ENCODE measurements at regions not wholly inside any gene's neighbourhood (a gene's known extent, or its start where the extent isn't known, plus 50 kb on each side); places are given as distances from the start of the nearest gene placed in this dataset.

DNA sequence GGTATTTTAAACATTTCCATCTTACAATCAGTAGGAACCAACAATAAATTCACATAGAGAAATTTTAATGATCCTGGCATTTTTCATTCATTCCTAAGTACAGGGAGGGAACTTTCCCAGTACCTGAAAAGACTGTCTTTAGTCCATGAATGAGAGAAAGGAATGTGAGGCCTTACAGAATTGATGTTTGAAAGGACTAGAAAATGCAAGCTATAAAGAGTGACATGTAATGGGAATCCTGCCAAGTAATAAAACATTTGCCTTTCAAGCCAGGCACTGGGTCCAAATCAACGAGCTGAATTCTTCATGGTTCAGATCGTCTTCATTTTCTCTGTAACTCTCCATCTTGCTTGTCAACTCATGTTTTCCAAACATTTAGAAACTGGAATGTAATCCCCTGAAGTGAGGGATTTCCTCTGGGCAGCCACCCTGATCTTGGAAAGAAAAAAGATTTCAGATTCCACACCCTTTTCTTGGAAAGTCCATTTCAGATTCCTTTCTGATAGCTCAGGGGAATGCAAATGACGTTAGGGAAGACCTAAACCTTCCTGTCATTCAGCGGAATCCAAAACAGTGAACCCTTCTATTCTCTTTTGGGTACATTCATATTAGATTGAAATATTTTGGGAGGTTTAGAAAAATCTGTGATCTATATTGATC lies 315.8 kb downstream of the SH3GL2 start:
- DNase-seq = peak; percentile 13

DNA sequence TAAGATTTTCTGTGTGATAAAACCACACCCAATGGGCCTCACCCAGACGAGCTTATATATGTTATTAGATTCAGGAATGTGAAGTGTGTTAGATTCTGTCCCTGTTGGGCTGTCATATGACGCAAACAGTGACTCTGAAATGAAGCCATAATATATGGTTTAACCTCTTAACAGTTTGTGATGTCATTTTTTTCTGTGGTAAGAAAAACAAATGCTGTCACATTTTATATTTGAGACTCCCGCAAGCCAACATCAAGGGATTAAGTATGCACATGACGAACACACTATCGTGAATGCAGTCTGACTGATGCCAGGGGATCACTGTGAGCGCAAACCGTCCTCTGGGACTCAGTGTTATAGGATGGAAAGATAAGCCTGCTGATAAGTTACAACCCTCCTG lies 321.7 kb downstream of the SH3GL2 start:
- DNase-seq = no peak

DNA sequence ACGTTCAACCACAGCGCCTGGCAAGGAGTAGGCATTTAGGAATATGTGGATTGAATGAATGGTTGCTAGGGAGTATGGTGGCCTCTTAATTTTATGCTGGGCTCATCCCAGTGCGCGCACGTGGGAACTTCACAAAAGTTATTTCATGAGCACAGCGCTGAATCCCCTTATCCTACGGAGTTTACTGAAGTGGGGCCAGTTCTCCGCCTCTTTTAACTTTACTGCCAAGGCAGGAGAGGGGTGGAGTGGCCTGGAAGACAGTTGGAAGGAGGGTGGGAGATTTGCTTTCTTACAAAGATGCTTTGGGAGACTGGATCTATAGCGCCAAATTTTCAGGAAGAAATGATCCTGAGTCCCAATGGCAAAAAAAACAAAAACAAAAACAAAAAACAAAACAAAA lies 326.5 kb downstream of the SH3GL2 start:
- DNase-seq = no peak

DNA sequence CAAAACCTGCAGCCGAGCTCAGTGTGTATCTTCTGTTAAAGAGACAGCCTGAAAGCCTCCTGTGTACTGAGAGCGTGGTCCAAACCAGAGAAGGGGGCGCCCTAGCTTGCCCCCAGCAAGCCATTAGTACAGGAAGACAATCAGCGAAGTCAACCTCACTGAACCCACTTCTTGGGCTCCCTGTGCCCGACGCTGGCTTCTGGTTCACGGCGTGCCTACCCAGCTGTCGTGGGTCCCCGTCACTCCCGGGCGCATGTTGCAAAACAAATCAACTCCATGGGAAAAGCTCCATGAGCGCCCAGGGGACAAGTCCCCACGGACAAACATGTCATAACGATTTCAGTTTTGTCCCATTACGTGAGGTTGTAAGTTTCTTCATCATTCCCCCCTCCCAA lies 326.9 kb downstream of the SH3GL2 start:
- peak; percentile 14 for DNase-seq

DNA sequence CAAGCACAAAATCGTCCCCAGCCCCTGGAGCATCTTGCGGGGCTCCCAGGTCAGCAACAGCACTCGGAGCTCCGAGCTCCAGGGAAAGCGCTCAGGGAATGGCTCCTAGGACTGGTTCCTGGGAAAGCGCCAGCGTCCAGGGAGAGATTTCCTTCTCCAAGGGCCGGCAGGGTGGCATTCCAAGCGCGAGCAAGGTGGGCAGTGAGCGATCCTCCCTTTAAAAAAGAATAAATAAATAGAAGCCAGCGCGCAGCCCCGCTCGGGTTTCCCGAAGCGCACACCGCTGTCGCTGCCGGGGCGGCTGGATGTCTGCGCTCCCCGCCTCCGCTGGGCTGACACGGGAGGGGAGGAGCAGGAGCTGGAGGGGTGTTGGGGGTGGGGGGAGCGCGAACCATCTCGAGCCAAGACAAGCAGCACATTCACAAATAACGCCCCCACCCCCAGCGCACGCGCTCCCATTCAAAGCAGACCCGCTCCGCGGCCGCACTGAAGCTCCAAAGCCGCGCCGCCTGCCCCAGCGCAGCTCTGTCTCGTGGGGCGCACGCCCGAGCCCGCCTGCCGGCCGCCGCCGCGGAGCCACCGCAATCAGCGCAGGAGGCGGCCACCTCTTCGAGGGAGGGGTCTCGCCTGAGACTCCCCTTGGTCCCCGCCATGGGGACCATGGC lies 327.4 kb downstream of the SH3GL2 start:
- peak; percentile 21 for DNase-seq

DNA sequence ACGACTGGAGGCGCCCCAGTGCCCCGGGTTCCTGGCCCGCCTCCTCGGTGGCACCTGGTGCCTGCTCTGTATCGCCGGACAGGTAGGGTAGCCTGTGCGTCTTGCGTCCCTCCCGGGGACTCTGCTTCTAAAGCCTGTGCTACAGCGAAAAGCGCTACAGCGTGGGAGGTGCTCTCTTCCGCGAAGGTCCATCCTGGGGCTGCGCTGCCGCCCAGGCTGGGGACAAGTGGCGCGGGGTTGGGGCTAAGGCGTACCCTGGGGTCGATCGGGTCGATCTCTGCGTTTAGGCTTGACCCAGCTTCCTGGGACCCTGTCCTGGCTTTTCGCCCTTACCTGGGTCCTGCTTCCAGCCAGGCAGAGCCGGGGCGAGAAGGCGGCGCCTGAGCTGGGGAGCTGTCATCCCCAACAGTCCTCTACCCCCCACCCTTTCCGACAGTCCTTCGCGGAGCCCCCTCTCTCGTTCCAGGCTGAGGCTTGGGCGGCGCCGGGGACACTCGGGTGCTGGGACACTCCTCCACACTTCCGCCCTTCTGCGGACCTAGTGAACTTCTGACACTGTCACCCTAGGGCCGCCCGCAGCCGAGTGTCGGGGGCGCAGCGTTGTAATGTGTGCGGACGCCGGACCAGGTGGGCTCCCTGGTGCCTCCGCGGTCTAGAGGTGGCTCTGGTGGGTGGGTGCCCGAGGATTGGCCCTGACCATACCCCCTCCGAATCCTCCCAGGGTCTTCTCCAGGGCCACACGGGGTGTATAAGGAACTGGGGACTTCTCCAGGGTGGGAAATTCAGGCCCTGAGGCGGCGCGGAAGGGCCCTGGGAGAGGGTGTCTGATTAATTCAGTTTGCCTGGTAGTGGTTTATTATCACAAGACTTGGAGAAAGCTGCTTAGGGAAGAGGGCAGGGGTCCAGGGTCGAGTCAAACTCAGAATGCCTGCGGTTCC lies 328.2 kb downstream of the SH3GL2 start:
- DNase-seq = peak; percentile 29

DNA sequence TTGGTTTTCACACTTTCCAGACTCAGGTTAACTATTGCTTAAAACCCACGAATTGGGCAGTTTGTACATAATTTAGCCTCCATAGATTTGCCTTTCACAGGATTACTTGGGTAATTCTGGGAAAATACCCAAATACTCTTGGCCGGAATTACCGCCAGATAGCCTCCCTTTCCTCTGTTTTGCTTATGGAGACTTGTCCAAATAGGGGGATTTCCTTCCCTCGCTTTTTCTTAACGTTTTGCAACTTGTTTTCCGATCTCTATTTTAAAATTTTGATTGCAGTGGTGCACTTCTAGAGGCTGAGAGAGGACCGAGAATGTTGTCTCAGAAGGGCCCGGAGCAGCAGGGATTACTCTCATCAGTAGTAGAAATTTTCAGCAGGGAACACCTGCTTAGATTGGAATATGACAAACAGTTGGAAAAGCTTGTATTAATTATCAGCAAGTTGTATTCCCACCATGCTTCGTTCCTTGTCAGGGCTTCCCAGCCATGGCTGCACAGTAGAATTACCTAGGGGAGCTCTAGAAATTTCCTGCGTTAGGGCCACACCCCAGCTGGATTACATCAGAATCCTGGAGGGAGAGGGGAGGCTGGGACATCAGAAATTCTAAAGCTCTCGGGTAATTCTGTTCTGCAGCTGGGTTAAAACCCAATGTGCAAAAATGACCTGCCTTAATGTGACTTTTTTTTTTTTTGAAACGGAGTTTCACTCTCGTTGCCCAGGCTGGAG lies 329.1 kb downstream of the SH3GL2 start:
- no peak for DNase-seq

DNA sequence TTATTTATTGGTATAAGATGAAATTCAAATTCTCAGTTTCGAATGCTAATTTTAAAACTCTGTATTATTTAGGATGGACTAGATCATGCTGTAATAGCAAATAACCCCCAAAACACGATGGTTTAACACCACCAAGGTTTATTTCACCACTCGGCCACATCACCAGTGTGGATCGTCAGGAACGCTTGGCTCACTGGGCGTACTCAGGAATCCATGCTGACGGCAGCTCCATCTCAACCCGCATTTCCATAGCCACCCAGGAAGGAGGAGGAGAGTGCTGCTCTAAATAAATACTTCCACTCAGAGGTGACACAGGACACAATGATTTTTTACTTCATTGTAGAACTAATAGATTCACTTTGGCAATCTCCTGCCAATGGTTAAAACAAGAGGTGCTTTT lies 347.4 kb downstream of the SH3GL2 start:
- DNase-seq = no peak

DNA sequence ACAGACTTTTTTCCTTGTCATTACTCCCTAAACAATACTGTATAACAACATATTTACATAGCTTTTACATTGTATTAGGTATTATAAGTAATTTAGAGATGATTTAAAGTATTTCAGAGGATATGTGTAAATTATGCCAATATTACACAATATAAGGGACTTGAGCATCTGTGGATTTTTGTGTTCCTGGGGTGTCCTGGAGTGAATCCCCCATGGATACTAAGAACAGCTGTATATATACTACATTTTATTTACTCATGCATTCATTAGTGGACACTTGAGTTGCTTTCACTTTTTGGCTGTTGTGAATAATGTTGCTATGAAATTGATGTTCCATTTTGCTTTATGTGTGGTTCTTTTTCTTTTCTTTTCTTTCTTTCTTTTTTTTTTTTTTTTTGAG lies 348.8 kb downstream of the SH3GL2 start:
- DNase-seq = no peak

DNA sequence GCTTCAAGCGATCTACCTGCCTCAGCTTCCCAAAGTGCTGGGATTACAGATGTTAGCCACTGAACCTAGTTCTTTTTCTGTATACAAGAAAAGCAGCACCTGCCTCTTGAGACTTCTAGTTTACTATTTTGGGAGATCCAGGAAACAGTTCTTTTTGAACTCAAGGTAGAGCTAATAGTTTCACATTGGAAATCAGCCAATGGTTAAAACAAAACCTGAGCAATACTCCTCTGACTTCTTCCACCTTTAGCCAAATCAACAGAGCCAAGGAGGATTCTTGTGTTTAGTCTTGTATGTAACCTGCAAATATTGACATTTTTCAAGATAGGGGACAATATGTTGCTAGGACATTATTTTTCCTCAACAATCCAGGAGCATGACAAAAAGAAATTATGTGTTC lies 349.4 kb downstream of the SH3GL2 start:
- DNase-seq = no peak

DNA sequence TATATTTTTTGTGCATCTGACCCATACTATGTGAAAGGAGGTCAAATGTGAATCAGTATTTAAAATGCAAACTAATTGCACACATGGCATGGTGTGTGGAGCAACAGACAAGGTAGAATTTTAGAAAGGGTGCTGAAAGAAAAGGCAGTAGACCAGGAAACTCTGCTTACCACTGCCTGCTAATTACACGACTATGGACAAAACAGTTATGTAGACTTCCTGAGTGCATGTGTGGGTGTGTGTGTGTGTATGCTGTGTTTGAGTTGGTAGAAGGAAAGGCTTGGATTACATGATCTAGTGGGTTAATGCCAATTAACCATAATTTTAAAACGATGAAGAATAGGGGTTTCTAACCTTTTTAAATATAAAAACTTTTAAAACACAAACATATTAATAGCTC lies 349.9 kb downstream of the SH3GL2 start:
- DNase-seq = no peak

DNA sequence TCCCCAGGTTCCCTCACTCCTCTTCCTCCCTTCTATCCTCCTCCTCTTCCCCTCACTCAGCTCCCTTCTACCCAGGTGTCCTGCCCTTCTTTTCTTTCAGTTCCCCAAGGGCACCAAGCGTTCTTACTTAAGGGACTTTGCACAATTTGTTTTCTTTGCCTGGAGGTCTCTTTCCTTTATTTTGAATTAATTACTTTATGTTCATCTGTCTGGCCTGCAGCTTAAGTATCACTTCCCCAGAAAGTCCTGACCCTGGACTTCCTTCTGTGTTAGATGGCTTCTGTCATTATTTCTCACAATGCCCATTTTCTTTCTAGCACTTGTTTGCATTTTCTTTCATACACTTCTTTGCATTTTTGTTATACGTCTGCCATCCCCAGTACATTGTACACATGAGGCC lies 350.6 kb downstream of the SH3GL2 start:
- no peak for DNase-seq

DNA sequence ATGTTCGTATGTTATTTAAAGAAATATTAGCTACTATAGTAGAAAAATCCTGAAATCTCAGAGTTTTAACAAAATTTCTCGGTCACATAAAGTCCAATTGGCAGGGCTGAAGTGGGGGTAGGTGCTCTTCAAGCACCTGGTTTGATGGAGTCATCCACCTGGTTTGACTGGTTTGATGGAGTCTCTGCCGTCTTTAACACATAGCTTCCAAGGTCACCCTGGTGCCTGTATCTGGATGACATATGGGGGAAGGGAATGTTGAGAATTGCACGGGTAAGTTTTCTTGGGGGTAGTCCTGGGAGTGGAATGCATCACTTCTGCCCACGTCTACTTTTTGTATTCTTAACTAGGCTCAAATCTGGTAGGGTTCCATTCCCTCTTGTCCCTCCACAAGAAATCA lies 351.2 kb downstream of the SH3GL2 start:
- no peak for DNase-seq

DNA sequence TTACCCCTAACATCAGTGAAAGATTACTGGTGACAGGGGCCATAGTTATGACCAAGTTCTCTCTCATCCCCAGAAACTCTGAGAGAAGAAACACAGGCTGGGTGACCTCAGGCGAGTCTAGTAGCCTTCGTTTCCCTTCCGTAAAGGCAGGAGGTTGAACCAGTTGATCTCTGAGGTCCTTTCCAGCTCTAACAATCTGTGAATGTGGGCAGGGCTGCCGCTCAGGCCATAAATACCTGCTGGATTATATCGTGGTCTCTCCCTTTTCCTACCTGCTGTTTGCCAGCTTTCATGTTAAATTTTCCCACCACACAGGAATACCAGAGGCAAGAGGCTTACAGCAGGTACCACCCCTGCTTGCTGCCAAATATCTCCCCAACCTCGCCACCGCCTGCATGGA lies 357.5 kb downstream of the SH3GL2 start:
- no peak for DNase-seq

DNA sequence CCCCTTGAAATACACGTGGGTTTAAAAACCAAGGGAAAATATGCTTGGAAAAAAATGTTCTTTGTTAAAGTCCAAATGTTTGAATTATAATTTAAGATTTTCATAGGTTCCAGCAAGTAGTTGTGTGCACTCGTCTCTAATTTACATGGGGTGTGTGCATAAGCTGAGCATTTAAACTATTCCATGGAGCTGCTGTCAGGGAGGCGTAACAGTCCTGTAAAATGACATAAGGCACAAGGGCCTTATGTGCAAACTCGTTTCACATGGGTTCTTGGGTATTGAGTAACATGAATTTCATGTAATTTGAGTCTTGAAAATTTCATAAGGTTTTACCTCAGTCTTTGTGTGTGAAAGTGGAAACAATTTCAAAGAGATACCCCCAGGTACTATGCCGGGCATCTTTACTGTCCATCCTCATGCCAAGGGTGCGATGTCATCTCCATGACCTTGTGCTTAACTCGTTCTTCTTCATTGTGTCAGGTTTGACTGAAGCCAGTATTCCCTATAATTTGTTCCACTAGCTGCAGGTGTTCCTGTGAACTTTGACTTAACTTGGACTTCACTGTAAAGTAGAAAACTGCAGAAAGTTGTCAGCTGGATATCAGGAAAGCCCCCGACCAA lies 359.3 kb downstream of the SH3GL2 start:
- no peak for DNase-seq

DNA sequence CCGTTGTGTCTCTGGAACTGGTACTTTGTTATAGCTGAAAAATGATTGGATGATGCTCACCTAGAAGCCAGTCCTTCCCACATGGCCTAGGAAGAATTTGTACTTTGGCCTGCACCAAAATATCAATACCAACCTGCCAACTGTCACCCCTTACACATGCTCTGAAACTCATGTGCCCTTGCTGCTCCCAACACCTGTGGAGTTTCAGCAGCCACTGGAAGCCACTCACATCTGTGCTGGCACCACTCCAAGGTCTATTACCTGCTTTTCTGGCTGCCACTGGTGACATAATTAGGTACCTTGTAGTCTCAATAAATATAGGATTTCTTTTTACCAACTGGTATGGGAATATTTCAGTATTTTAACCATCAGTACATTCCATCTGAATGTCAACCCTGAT lies 363.6 kb downstream of the SH3GL2 start:
- no peak for DNase-seq

DNA sequence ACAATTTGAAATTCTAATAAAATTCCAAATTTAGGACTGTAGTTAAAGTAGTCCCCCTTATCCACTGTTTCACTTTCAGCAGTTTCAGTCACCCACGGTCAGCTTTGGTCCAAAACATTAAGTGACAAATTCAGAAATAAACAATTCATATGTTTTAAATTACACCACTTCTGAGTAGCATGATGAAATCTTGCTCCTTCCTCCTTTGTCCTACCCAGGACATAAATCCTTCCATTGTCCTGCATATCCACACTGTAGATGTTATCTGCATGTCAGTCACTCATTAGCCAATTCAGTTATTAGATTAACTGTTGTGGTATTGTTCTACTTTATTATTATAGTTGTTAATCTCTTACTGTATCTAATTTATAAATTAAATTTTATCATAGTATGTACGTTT lies 376.5 kb downstream of the SH3GL2 start:
- DNase-seq = no peak

DNA sequence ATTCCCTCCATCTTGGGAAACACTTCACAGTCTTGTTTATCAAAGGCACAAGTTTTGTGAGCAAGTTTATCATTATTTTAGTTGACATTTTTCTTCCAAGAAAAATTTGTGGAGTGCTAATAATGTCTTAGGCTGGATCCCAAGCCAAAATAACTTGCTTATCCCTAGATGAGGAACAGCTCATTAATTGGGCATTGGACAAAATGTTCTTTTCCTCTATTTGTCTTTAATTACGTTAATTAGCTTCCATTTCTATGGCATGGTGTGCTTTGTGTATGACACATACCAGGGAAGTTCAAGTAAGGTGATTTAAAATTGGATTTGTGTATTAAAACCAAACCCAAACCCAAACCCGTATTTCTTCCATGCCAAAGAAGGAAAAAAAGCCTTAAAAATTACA lies 379.5 kb downstream of the SH3GL2 start:
- no peak for DNase-seq

DNA sequence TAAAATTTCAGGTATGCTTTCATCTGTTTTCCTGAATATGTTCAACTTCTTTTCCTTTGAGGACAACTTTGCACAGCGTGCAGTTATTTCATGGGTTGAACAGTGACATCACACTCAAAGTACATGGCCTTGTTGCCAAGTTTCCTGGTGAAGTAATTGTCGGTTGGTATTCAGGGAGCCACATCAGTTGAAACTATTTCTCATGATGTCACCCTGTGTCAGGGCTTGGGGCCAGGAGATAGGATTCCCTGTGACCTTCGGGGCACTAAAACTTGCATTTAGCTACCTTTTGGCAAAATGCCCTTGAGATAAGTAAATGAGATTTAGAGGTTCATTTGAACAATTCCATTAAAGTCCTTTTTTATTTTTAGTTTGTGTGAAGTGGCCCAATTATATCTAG lies 383.9 kb downstream of the SH3GL2 start:
- no peak for DNase-seq

DNA sequence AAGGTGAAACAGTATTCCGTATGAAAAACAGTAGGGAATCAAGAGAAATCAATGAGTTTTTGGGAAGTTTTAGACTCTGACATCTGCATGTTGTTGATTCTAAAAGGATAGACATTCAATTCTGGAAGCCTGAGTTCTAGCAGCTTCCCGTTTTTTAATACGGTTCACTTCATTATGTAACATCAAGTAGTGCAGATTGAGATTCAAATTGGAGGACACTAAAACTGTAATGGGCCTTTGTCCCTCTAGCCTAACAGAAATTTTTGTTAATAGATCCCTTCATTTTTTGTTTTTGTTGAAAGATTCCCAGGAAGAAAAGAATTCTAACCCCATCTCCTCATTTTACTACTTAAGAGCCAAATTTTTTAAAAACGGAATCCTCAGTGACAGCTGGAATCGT lies 384.6 kb downstream of the SH3GL2 start:
- DNase-seq = no peak

DNA sequence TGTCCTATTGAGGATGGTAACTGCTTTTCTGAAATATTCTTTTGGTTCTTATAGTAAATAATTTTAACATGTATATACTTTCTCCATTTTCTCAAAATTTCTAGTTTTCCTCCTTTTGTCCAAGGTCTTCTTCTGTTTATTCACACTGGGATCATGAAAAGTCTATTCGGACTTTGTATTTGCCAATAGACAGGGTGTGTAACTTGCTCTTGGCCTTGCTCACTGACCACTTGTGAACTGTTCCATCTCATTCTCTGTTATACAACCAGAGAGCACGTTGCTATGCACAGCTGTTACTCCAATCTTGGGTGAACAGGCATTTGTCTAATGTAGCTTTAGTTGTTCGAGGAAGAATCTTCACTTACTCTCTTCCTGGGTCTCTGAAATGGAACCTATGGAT lies 388.9 kb downstream of the SH3GL2 start:
- DNase-seq = no peak

DNA sequence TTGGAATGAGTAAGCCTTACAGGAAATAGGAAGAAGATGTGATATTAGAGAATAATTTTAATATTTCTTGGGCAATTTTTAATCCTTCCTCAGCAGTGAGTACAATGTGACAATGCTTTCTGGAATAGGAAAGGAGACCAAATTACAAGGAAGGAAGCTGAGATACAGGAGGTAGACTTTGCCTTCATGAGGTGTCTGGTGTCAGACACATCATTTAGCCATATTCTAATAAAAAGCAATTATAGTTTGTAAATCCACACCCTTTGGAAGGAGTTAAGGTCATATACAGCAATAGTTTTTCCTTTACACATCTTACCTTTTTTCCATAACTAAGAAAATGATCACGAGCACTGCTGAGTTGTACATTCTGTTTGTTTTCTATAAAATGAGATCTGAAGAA lies 390.4 kb downstream of the SH3GL2 start:
- no peak for DNase-seq
